ENCODE measurements at regions not wholly inside any gene's neighbourhood (a gene's known extent, or its start where the extent isn't known, plus 50 kb on each side); places are given as distances from the start of the nearest gene placed in this dataset.

DNA sequence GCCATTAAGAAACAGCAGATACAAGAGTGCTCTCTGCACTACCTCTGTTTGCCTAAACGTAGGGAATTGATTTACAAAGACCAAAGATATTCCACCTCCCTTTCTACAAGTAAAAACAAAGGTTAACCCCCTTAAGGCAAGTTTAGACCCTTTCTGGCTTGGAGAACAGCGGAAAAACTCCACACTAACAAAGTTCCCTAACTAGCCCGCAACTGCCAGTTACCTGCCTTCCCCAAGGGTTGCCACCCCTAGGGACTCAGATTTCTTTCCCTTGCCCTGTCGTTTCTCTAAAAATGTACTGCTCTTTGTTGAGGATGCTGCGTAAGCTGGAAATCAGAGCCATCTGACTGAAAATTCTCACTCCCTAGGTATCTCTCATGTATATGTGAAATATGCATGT, 627.5 kb upstream of the SOX11 start:
- Mint-ChIP-seq H3K9me3 (ENCODE audit: unreplicated experiment) (peaks cover 2% of the 10 kb centered on the region), H3K4me3 (ENCODE audit: unreplicated experiment) (no peak overlapping the region), H3K27me3 (ENCODE audit: unreplicated experiment) (no peaks in the 10 kb centered on the region), H3K27ac (ENCODE audit: unreplicated experiment) (no peak overlapping the region), H3K4me1 (ENCODE audit: low read depth, unreplicated experiment) (peaks cover 22% of the 10 kb centered on the region), H3K36me3 (ENCODE audit: unreplicated experiment) (no peaks in the 10 kb centered on the region)
- DNase-seq = no peak
- TF ChIP-seq, protein P1, sequence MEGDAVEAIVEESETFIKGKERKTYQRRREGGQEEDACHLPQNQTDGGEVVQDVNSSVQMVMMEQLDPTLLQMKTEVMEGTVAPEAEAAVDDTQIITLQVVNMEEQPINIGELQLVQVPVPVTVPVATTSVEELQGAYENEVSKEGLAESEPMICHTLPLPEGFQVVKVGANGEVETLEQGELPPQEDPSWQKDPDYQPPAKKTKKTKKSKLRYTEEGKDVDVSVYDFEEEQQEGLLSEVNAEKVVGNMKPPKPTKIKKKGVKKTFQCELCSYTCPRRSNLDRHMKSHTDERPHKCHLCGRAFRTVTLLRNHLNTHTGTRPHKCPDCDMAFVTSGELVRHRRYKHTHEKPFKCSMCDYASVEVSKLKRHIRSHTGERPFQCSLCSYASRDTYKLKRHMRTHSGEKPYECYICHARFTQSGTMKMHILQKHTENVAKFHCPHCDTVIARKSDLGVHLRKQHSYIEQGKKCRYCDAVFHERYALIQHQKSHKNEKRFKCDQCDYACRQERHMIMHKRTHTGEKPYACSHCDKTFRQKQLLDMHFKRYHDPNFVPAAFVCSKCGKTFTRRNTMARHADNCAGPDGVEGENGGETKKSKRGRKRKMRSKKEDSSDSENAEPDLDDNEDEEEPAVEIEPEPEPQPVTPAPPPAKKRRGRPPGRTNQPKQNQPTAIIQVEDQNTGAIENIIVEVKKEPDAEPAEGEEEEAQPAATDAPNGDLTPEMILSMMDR (IDR thresholded peaks at IDR 0.05; ENCODE audit: partially characterized antibody, unreplicated experiment) = no peak

DNA sequence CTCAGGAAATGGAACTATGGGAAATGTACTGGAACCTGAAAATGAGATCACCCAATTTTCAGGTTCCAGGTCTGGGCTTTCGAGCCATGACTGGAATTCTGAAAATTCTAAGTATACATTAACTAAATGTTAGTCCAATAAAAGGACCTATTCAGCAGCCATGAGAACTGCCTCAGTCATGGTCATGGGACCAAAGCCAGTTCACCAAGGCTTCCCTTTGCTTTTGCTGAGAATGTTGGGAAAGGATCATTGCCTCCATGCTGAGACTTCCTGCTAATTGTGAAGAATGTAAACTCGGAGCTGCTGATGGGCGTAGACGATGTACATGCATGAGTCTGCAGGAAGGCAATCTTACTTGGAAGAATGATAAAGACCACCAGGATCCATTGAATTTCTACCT, 624.4 kb upstream of the SOX11 start:
- DNase-seq = no peak
- Mint-ChIP-seq H3K9me3 (ENCODE audit: unreplicated experiment) (peaks cover 2% of the 10 kb centered on the region), H3K4me3 (ENCODE audit: unreplicated experiment) (no peak overlapping the region), H3K36me3 (ENCODE audit: unreplicated experiment) (no peaks in the 10 kb centered on the region), H3K27me3 (ENCODE audit: unreplicated experiment) (no peaks in the 10 kb centered on the region), H3K27ac (ENCODE audit: unreplicated experiment) (no peak overlapping the region), H3K4me1 (ENCODE audit: low read depth, unreplicated experiment) (peaks cover 19% of the 10 kb centered on the region)
- TF ChIP-seq, protein P1 (IDR thresholded peaks at IDR 0.05; ENCODE audit: partially characterized antibody, unreplicated experiment) = no peak

DNA sequence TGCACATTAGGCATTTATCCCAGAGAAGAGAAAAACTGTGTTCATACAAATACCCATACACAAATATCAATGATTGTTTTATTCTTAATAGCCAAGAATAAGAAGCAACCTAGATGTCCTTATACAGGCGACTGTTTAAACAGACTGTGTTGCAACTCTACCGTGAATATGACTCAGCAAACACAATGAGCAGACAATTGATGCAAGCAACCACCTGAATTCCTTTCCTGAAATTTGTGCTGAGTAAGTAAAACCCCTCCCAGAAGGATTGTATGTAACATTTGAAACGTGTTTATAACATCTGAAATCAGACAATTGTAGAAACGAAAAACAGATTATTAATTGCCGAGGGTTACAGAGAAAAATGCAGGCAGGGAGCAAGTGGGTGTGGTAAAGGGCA, 621.9 kb upstream of the SOX11 start:
- no peak for DNase-seq
- no peak overlapping the region for H3K27ac Mint-ChIP-seq (ENCODE audit: unreplicated experiment)
- no peaks in the 10 kb centered on the region for H3K27me3 Mint-ChIP-seq (ENCODE audit: unreplicated experiment)
- H3K9me3 Mint-ChIP-seq (ENCODE audit: unreplicated experiment) = peaks cover 2% of the 10 kb centered on the region
- TF ChIP-seq, protein P1 (IDR thresholded peaks at IDR 0.05; ENCODE audit: partially characterized antibody, unreplicated experiment) = no peak
- peaks cover 12% of the 10 kb centered on the region for H3K4me1 Mint-ChIP-seq (ENCODE audit: low read depth, unreplicated experiment)
- no peak overlapping the region for H3K4me3 Mint-ChIP-seq (ENCODE audit: unreplicated experiment)
- H3K36me3 Mint-ChIP-seq (ENCODE audit: unreplicated experiment) = no peaks in the 10 kb centered on the region

DNA sequence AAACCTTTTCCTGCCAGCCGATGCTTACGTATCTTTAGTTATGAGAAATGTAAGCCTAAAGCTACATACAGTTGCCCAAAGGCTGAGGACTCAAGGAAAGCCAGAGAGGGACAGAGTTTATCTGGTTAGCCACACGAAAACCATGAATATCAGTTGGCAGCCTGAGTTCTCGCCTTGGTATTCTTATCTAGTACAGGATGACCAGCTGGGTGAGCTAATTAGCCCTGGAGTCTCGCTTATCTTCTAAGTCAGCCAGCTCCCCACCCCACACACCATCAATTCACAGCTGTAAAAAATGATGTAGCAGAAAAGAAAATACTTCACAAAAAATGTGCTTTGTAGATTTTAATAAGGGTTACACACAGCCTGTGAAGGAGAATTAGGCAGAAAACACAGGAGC, 617.5 kb upstream of the SOX11 start:
- Mint-ChIP-seq H3K27me3 (ENCODE audit: unreplicated experiment) (no peaks in the 10 kb centered on the region), H3K27ac (ENCODE audit: unreplicated experiment) (no peak overlapping the region), H3K9me3 (ENCODE audit: unreplicated experiment) (peaks cover 4% of the 10 kb centered on the region)

DNA sequence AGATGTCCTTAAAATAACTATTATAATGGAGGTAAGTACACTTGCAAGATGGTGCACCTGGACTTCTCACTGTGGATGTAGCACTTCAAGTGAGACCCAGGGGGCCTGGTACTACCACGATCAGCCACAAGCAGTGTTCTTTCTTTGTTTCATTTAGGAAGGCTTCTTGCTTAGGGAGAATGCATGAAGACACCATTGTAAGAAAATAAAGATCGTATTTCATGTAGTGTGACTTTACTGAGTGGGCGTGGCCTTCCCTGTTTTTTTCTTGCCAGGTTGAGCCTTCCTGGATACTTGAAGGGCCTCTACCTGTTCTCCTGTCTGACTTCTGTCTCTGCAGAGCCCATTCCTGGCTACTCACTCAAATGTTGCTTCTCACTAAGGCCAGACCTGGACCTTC, 615.6 kb upstream of the SOX11 start:
- DNase-seq = no peak
- TF ChIP-seq, protein P1 (IDR thresholded peaks at IDR 0.05; ENCODE audit: partially characterized antibody, unreplicated experiment) = no peak
- H3K4me3 Mint-ChIP-seq (ENCODE audit: unreplicated experiment) = no peak overlapping the region
- peaks cover 22% of the 10 kb centered on the region for H3K4me1 Mint-ChIP-seq (ENCODE audit: low read depth, unreplicated experiment)
- H3K27ac Mint-ChIP-seq (ENCODE audit: unreplicated experiment) = peak overlapping the region; percentile 64
- H3K36me3 Mint-ChIP-seq (ENCODE audit: unreplicated experiment) = no peaks in the 10 kb centered on the region
- no peaks in the 10 kb centered on the region for H3K27me3 Mint-ChIP-seq (ENCODE audit: unreplicated experiment)
- peaks cover 5% of the 10 kb centered on the region for H3K9me3 Mint-ChIP-seq (ENCODE audit: unreplicated experiment)

More for the DNA sequence above, 617.5 kb upstream of the SOX11 start:
- TF ChIP-seq, protein P1 (IDR thresholded peaks at IDR 0.05; ENCODE audit: partially characterized antibody, unreplicated experiment) = no peak
- no peak for DNase-seq
- Mint-ChIP-seq H3K36me3 (ENCODE audit: unreplicated experiment) (no peaks in the 10 kb centered on the region), H3K4me1 (ENCODE audit: low read depth, unreplicated experiment) (peaks cover 20% of the 10 kb centered on the region), H3K4me3 (ENCODE audit: unreplicated experiment) (no peak overlapping the region)
